ENCODE measurements at regions not wholly inside any gene's neighbourhood (a gene's known extent, or its start where the extent isn't known, plus 50 kb on each side); places are given as distances from the start of the nearest gene placed in this dataset.
A peak's percentile ranks its signal among the peaks of the same experiment; 100 is the strongest.

DNA sequence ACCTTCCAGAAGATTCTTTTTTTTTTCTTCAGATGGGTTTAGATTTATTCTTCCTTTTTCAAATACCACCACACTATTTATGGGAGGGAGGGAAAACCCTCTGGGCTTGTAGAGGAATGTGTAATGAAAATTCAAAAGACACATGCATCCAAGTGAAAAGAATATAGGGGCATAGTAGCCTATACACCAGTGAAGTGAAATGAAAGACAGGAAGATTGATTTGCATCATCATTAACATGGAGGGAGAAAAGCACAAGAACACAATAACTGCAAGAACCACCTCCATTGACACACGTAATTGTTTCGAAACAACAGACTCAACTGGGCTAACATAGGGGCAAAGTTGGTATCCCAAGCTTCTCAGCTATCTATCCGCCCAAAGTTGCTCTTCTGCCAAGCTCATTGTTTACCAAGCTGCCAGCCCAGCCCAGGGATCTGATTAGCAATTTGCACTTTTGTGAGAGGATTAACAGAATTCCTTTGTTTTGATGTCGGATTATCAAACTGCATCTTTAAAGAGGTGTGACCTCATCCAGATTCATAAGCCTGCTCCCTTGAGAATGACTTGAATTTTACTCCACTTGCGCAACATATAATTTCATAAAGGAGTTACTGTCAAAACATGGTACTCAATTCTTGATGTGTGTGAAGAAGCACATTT is 430.5 kb upstream of the SOX5 start:
- in situ Hi-C loops (cut with MboI) = no loop called here
- CTCF ChIA-PET (ENCODE audit: low intra/inter-chr PET ratio) = no interaction called here
- Histone ChIP-seq H3K4me1 (replicated peaks in 1 of 2; ENCODE audit: control insufficient read depth in 2 of 2, insufficient read depth in 2 of 2, low read length in 2 of 2) (no peaks in the 10 kb centered on the region), H3K9me3 (replicated peaks; ENCODE audit: control insufficient read depth, insufficient read depth, low read depth, low read length) (no peaks in the 10 kb centered on the region), H2AFZ (ENCODE audit: low read depth, low read length) (no peak overlapping the region), H4K20me1 (replicated peaks; ENCODE audit: control insufficient read depth, insufficient read depth, low read length) (no peaks in the 10 kb centered on the region; the same call in 1 of the 2 replicates), H3K36me3 (ENCODE audit: control insufficient read depth, insufficient read depth, low read length) (no peaks in the 10 kb centered on the region), H3K4me2 (ENCODE audit: insufficient read depth, low read length) (no peak overlapping the region), H3K9ac (ENCODE audit: insufficient read depth in 1 of 2, low read depth in 2 of 2, low read length in 2 of 2) (no peak overlapping the region), H3K27ac (ENCODE audit: extremely low read depth, low read depth, low read length) (no peak overlapping the region), H3K4me3 (no peak overlapping the region), H3K79me2 (ENCODE audit: control insufficient read depth, insufficient read depth, low read length) (no peaks in the 10 kb centered on the region), H3K9me1 (ENCODE audit: control insufficient read depth, insufficient read depth, low read length) (no peaks in the 10 kb centered on the region), H3K27me3 (ENCODE audit: control insufficient read depth in 2 of 2, insufficient read depth in 2 of 2, low read length in 2 of 2) (no peaks in the 10 kb centered on the region)
- FAIRE-seq = no peak
- TF ChIP-seq DPF2 (IDR thresholded peaks at IDR 0.05) (no peak), GABPB1 (CRISPR knock-in tag; IDR thresholded peaks at IDR 0.05) (no peak), ZNF507 (tag; conservative IDR thresholded peaks at IDR 0.05) (no peak), CEBPB (tag; IDR thresholded peaks at IDR 0.05) (peak; percentile 41; the same call in 1 of the 2 replicates)
- TF ChIP-seq, protein P1, sequence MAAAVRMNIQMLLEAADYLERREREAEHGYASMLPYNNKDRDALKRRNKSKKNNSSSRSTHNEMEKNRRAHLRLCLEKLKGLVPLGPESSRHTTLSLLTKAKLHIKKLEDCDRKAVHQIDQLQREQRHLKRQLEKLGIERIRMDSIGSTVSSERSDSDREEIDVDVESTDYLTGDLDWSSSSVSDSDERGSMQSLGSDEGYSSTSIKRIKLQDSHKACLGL (CRISPR knock-in tag; IDR thresholded peaks at IDR 0.05; ENCODE audit: borderline replicate concordance, poor library complexity, severe bottlenecking) = no peak
- TF ChIP-seq, protein P2, sequence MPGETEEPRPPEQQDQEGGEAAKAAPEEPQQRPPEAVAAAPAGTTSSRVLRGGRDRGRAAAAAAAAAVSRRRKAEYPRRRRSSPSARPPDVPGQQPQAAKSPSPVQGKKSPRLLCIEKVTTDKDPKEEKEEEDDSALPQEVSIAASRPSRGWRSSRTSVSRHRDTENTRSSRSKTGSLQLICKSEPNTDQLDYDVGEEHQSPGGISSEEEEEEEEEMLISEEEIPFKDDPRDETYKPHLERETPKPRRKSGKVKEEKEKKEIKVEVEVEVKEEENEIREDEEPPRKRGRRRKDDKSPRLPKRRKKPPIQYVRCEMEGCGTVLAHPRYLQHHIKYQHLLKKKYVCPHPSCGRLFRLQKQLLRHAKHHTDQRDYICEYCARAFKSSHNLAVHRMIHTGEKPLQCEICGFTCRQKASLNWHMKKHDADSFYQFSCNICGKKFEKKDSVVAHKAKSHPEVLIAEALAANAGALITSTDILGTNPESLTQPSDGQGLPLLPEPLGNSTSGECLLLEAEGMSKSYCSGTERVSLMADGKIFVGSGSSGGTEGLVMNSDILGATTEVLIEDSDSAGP (CRISPR knock-in tag; IDR thresholded peaks at IDR 0.05) = no peak
- TF ChIP-seq, protein P3, sequence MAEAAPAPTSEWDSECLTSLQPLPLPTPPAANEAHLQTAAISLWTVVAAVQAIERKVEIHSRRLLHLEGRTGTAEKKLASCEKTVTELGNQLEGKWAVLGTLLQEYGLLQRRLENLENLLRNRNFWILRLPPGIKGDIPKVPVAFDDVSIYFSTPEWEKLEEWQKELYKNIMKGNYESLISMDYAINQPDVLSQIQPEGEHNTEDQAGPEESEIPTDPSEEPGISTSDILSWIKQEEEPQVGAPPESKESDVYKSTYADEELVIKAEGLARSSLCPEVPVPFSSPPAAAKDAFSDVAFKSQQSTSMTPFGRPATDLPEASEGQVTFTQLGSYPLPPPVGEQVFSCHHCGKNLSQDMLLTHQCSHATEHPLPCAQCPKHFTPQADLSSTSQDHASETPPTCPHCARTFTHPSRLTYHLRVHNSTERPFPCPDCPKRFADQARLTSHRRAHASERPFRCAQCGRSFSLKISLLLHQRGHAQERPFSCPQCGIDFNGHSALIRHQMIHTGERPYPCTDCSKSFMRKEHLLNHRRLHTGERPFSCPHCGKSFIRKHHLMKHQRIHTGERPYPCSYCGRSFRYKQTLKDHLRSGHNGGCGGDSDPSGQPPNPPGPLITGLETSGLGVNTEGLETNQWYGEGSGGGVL (CRISPR knock-in tag; IDR thresholded peaks at IDR 0.05) = no peak
- no TSS peak for BruUV-seq (replicated peaks)
- WGBS (ENCODE audit: insufficient coverage, low coverage, missing lambda C conversion rate) = 9% methylated on average over 5 of the region's 5 CpGs
- DNase-seq (ENCODE audit: extremely low read depth in 1 of 4, low spot score in 3 of 4) = no peak
- intact Hi-C loops (cut with micrococcal nuclease) = no loop called here
- no peak for ATAC-seq
- POLR2A ChIA-PET = no interaction called here
